ENCODE measurements at regions not wholly inside any gene's neighbourhood (a gene's known extent, or its start where the extent isn't known, plus 50 kb on each side); places are given as distances from the start of the nearest gene placed in this dataset.

DNA sequence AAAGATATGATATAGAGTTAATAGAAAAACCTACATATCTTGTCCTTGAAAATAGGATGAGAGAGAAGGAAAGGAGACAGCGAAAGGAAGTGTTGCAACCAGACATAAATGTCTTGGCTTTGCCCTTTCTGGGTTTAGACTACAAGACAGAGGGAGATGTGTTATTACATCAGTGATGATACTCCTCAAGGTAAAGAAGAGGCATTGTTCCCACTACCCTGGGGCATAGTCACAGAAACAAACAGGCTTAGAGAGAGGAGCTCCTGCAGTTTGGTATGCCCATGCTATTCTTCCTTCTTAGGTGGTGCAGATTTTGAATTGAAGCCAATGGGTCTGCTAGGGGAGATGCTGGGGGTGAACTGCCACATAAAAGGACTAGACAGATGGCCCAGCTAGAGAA lies 166.8 kb upstream of the RFX3 start:
- no peak for TF ChIP-seq POLR2A (IDR thresholded peaks at IDR 0.05)
- TF ChIP-seq, protein P1, sequence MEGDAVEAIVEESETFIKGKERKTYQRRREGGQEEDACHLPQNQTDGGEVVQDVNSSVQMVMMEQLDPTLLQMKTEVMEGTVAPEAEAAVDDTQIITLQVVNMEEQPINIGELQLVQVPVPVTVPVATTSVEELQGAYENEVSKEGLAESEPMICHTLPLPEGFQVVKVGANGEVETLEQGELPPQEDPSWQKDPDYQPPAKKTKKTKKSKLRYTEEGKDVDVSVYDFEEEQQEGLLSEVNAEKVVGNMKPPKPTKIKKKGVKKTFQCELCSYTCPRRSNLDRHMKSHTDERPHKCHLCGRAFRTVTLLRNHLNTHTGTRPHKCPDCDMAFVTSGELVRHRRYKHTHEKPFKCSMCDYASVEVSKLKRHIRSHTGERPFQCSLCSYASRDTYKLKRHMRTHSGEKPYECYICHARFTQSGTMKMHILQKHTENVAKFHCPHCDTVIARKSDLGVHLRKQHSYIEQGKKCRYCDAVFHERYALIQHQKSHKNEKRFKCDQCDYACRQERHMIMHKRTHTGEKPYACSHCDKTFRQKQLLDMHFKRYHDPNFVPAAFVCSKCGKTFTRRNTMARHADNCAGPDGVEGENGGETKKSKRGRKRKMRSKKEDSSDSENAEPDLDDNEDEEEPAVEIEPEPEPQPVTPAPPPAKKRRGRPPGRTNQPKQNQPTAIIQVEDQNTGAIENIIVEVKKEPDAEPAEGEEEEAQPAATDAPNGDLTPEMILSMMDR (IDR thresholded peaks at IDR 0.05) = no peak

Data from uterus (tissue), 2 donors.